Neuronal stem cell (in vitro differentiated cells): ENCODE measurements at regions not wholly inside any gene's neighbourhood (a gene's known extent, or its start where the extent isn't known, plus 50 kb on each side); places are given as distances from the start of the nearest gene placed in this dataset. TPM values are rescaled to one million over a fixed set of nuclear protein-coding genes. Genes with fewer than 3 reads are reported as not detected.

ENCODE experiments used
- DNase-seq: peaks from one replicate; pipeline ENCODE4 v3.0.0-alpha.2; 2013; ENCODE audit warnings: low spot score
- H2AFZ ChIP-seq: one replicate; pipeline ENCODE4 v1.6.1; 2013; ENCODE audit warnings: mild to moderate bottlenecking, low read length, inconsistent platforms
- H2AK5ac ChIP-seq: 2 replicates; pipeline ENCODE4 v1.6.1; 2013; ENCODE audit warnings: low read depth, mild to moderate bottlenecking, inconsistent platforms, low read length, moderate library complexity, mixed read lengths
- H2BK120ac ChIP-seq: 2 replicates; pipeline ENCODE4 v1.6.1; 2013; ENCODE audit warnings: low read depth, mild to moderate bottlenecking, inconsistent platforms, low read length, moderate library complexity, mixed read lengths
- H2BK12ac ChIP-seq: one replicate; pipeline ENCODE4 v1.6.1; 2013; ENCODE audit warnings: low read length, inconsistent platforms
- H2BK15ac ChIP-seq: 2 replicates; pipeline ENCODE4 v1.6.1; 2013; ENCODE audit warnings: mild to moderate bottlenecking, low read length, inconsistent platforms, mixed read lengths
- H2BK5ac ChIP-seq: one replicate; pipeline ENCODE4 v1.6.1; 2013; ENCODE audit warnings: inconsistent platforms, mild to moderate bottlenecking, low read length, moderate library complexity
- H3K14ac ChIP-seq: one replicate; pipeline ENCODE4 v1.6.1; 2013; ENCODE audit warnings: low read length, inconsistent platforms
- H3K18ac ChIP-seq: 2 replicates; pipeline ENCODE4 v1.6.1; 2013; ENCODE audit warnings: low read length, inconsistent platforms
- H3K23ac ChIP-seq: 2 replicates; pipeline ENCODE4 v1.6.1; 2013; ENCODE audit warnings: low read depth, mild to moderate bottlenecking, mixed read lengths, low read length, inconsistent platforms; ENCODE audit not compliant: poor library complexity
- H3K27ac ChIP-seq: replicated peaks from 3 replicates; pipeline ENCODE4 v1.5.1; 2013; ENCODE audit warnings: low read length, inconsistent platforms
- H3K27me3 ChIP-seq, 3 experiments: 2 replicates each; pipeline ENCODE4 v1.6.1; 2013; ENCODE audit warnings: low read length in 3 of 3, mild to moderate bottlenecking in 2 of 3, inconsistent platforms in 1 of 3, low read depth in 1 of 3, mixed read lengths in 1 of 3, moderate library complexity in 1 of 3; ENCODE audit not compliant: control insufficient read depth in 3 of 3, insufficient read depth in 3 of 3
- H3K36me3 ChIP-seq, 2 donors: replicated peaks in 1 of 2; 2 replicates each; pipeline ENCODE4 v1.6.1; 2013; ENCODE audit warnings: low read length in 2 of 2; ENCODE audit not compliant: control insufficient read depth in 2 of 2, insufficient read depth in 2 of 2
- H3K4ac ChIP-seq: 2 replicates; pipeline ENCODE4 v1.6.1; 2013; ENCODE audit warnings: inconsistent platforms, mild to moderate bottlenecking, low read length, moderate library complexity
- H3K4me1 ChIP-seq, 2 donors: 1 replicate in 1 of 2; 2 replicates in 1 of 2; pipeline ENCODE4 v1.6.1; 2013; ENCODE audit warnings: low read length in 2 of 2, low read depth in 1 of 2; ENCODE audit not compliant: control insufficient read depth in 2 of 2, insufficient read depth in 1 of 2
- H3K4me2 ChIP-seq: one replicate; pipeline ENCODE4 v1.6.1; 2013; ENCODE audit warnings: mild to moderate bottlenecking, low read length, inconsistent platforms; ENCODE audit not compliant: insufficient read depth, poor library complexity, severe bottlenecking
- H3K4me3 ChIP-seq, 2 donors: 2 replicates each; pipeline ENCODE4 v1.5.1; 2013; ENCODE audit warnings: low read length in 2 of 2, mild to moderate bottlenecking in 2 of 2, inconsistent platforms in 1 of 2, moderate library complexity in 1 of 2
- H3K79me1 ChIP-seq: one replicate; pipeline ENCODE4 v1.6.1; 2013; ENCODE audit warnings: low read depth, mild to moderate bottlenecking, inconsistent platforms, low read length, moderate library complexity
- H3K9ac ChIP-seq: one replicate; pipeline ENCODE4 v1.6.1; 2013; ENCODE audit warnings: mild to moderate bottlenecking, low read depth, low read length, inconsistent platforms; ENCODE audit not compliant: poor library complexity
- H3K9me3 ChIP-seq, 2 donors: replicated peaks in 1 of 2; 2 replicates each; pipeline versions ENCODE3 to v1.6.1; 2013; ENCODE audit warnings: low read length in 2 of 2, mild to moderate bottlenecking in 2 of 2, inconsistent platforms in 1 of 2, low read depth in 1 of 2, mixed read lengths in 1 of 2, moderate library complexity in 1 of 2; ENCODE audit not compliant: control insufficient read depth in 2 of 2, insufficient read depth in 1 of 2
- H4K8ac ChIP-seq: one replicate; pipeline ENCODE4 v1.6.1; 2013; ENCODE audit warnings: low read depth, mild to moderate bottlenecking, inconsistent platforms, low read length, moderate library complexity
- H4K91ac ChIP-seq: one replicate; pipeline ENCODE4 v1.6.1; 2013; ENCODE audit warnings: low read length, low read depth, mild to moderate bottlenecking, inconsistent platforms; ENCODE audit not compliant: poor library complexity
- small RNA-seq: library from polyadenylated mRNA; stranded (forward); fragments of <200 nt; extraction: miRNeasy Mini kit (QIAGEN cat#:217004); gene quantifications from one replicate; pipeline ENCODE3, GENCODE V24; 2013; ENCODE audit not compliant: insufficient read depth

DNA sequence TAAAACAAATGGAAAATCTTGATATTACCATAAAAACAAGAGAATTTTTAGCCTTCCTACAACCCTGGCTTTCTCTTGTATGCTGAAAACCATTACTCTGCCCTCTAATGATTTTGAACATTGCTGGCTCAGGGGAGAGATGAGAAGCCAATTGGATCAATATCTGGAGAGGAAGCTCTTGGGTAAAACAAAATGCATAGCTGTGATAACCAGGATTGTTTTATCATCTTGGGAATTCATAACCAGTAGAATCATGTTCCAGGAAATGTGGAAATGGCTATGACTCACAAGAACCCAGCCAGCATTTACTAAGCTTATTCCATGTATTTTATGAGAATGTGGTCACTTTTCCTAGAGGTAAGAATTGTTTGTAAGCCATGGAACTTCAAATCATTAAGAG, 51.1 kb upstream of the CTNND2 start:
- DNase-seq: no peak
- H2AFZ ChIP-seq: no peak overlapping the region
- H3K4me1 ChIP-seq: no peaks in the 10 kb centered on the region
- H3K14ac ChIP-seq: no peak overlapping the region
- H4K8ac ChIP-seq: no peak overlapping the region
- H4K91ac ChIP-seq: no peak overlapping the region
- no peaks in the 10 kb centered on the region for H3K79me1 ChIP-seq
- H3K23ac ChIP-seq: no peak overlapping the region
- no peaks in the 10 kb centered on the region for H3K36me3 ChIP-seq
- no peaks in the 10 kb centered on the region for H3K27me3 ChIP-seq
- H3K9me3 ChIP-seq: no peaks in the 10 kb centered on the region
- no peak overlapping the region for H2BK12ac ChIP-seq
- H2AK5ac ChIP-seq: no peak overlapping the region
- H3K4me2 ChIP-seq: no peak overlapping the region
- no peak overlapping the region for H3K9ac ChIP-seq
- H3K18ac ChIP-seq: no peak overlapping the region
- H2BK15ac ChIP-seq: no peak overlapping the region
- H3K4me3 ChIP-seq: no peak overlapping the region
- no peak overlapping the region for H3K27ac ChIP-seq
- H3K4ac ChIP-seq: no peak overlapping the region
- H2BK120ac ChIP-seq: no peak overlapping the region
- H2BK5ac ChIP-seq: no peak overlapping the region

Small RNAs in the stretch of these regions (small RNA-seq; reads per million reads assigned to genes)
- not detected for gene RNU6-679P
